HFFc6 (cell line): ENCODE measurements at regions not wholly inside any gene's neighbourhood (a gene's known extent, or its start where the extent isn't known, plus 50 kb on each side); places are given as distances from the start of the nearest gene placed in this dataset.

ENCODE experiments used
- DNase-seq: peaks from one replicate; pipeline ENCODE4 v3.0.0-alpha.2; 2018
- H3K27ac Mint-ChIP-seq: 2 replicates; pipeline ENCODE4 v1.8.0; 2020; ENCODE audit warnings: mild to moderate bottlenecking, mixed read lengths
- H3K27me3 Mint-ChIP-seq: 2 replicates; pipeline ENCODE4 v1.8.0; 2021; ENCODE audit warnings: mild to moderate bottlenecking, moderate library complexity, mixed read lengths; ENCODE audit not compliant: insufficient read depth
- H3K36me3 Mint-ChIP-seq: 2 replicates; pipeline ENCODE4 v1.8.0; 2021; ENCODE audit warnings: low read depth, mixed read lengths
- H3K4me1 Mint-ChIP-seq: 2 replicates; pipeline ENCODE4 v1.8.0; 2020; ENCODE audit warnings: low read depth, mixed read lengths
- H3K4me3 Mint-ChIP-seq: 2 replicates; pipeline ENCODE4 v1.8.0; 2020; ENCODE audit warnings: mild to moderate bottlenecking, moderate library complexity, mixed read lengths
- H3K9me3 Mint-ChIP-seq: 2 replicates; pipeline ENCODE4 v1.8.0; 2020; ENCODE audit warnings: mild to moderate bottlenecking, mixed read lengths
- TF ChIP-seq, protein P1 (sequence below): fragments of 200-600 bp; sonication (generic); IDR thresholded peaks from 2 replicates; pipeline ENCODE4 v1.5.0; 2021; ENCODE audit warnings: antibody characterized with exemption, mild to moderate bottlenecking

DNA sequence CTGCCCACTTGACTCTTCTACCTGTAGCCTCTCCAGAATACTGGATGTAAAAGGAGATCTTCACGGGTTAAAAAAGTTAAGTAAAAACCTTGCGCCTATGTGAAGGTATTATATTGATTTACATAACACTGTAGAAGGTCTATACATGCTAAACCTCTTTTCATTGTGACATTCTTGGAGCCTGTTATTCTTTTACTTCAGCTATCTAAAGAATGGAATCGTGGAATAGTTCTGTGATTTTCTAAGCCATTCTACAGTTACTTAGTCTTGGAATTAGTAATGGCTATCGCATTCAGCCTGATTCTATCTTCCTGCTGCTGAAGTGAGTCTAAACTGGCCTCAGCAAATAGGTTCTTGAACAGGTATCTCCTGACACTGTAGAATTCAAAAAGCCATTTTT, 430.0 kb upstream of the DPH6 start:
- Mint-ChIP-seq H3K9me3 (no peaks in the 10 kb centered on the region), H3K4me3 (no peak overlapping the region), H3K36me3 (no peaks in the 10 kb centered on the region), H3K27me3 (peaks cover 7% of the 10 kb centered on the region), H3K4me1 (peaks cover 6% of the 10 kb centered on the region; the same call in 1 of the 2 replicates), H3K27ac (no peak overlapping the region)
- no peak for DNase-seq
- TF ChIP-seq, protein P1, sequence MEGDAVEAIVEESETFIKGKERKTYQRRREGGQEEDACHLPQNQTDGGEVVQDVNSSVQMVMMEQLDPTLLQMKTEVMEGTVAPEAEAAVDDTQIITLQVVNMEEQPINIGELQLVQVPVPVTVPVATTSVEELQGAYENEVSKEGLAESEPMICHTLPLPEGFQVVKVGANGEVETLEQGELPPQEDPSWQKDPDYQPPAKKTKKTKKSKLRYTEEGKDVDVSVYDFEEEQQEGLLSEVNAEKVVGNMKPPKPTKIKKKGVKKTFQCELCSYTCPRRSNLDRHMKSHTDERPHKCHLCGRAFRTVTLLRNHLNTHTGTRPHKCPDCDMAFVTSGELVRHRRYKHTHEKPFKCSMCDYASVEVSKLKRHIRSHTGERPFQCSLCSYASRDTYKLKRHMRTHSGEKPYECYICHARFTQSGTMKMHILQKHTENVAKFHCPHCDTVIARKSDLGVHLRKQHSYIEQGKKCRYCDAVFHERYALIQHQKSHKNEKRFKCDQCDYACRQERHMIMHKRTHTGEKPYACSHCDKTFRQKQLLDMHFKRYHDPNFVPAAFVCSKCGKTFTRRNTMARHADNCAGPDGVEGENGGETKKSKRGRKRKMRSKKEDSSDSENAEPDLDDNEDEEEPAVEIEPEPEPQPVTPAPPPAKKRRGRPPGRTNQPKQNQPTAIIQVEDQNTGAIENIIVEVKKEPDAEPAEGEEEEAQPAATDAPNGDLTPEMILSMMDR, result no peak

DNA sequence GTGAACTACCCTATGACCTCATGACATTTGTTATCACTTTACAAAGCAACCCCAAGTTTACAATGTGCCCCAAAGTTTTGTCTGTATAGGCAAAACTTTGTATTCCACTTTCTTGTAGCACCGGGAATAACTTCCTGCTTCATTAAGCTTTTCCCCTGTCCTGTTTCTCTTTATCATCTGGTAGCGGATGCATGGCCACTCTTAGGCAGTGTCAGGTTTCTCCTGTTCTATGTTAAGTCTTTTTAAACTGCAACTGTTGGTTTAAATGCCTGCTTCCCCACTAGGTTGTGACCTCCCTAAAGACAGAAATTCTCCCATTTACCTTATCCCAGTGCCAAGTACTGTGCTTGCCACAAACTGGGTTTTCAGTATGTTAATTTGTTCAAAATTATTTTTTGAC, 433.6 kb upstream of the DPH6 start:
- no peaks in the 10 kb centered on the region for H3K36me3 Mint-ChIP-seq
- H3K27me3 Mint-ChIP-seq, result peaks cover 5% of the 10 kb centered on the region
- no peak for DNase-seq
- H3K27ac Mint-ChIP-seq, result no peak overlapping the region
- H3K9me3 Mint-ChIP-seq, result no peaks in the 10 kb centered on the region
- H3K4me1 Mint-ChIP-seq, result peaks cover 6% of the 10 kb centered on the region; the same call in 1 of the 2 replicates
- TF ChIP-seq, protein P1, result no peak
- H3K4me3 Mint-ChIP-seq, result no peak overlapping the region

DNA sequence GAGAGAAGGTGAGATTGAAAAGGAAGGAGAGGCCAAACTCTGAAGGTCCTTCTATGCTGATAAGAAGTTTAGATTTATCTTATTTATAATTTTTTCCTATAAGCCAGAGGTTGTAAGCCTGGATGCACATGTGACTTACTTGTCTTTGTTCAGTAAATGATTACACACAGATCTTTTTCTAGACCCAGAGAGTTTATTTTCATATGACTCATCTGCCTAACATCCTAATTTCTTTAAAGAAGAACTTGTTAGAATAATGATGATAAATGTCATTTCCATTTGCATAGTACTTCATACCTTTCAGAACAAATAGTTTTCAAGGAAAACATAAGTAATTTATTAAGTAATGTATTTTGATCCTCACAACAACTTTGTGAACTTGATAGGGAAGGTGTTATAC, 434.8 kb upstream of the DPH6 start:
- H3K36me3 Mint-ChIP-seq, result no peaks in the 10 kb centered on the region

DNA sequence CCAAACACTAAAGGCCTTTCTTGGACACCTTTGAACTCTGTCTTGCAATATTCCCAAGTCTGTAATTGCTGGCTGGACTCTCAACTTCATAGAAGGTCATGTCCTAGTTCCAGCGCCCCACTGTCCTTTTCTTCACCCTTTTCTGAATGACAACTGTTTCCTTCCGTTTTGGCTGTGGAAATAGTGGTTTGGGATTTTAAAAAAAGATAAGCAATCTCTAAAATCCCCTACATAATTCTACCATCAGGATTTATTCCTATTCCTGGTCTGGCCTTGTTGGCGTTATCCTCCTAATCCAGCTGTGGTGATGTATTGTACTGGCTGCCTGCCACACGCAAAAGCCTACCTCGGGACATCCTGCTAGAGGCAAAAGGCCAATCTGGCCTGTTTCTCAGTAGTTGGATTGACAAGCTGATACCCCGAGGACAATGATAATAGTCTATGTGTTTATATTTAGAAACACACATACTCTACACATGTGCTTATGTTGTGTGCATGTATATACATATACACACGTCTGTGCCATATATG, 440.3 kb upstream of the DPH6 start:
- Mint-ChIP-seq H3K9me3 (no peaks in the 10 kb centered on the region), H3K27me3 (no peaks in the 10 kb centered on the region; the same call in 1 of the 2 replicates)
- no peak for DNase-seq

More for the DNA sequence above, 434.8 kb upstream of the DPH6 start:
- Mint-ChIP-seq H3K9me3 (no peaks in the 10 kb centered on the region), H3K27ac (no peak overlapping the region), H3K27me3 (peaks cover 5% of the 10 kb centered on the region), H3K4me3 (no peak overlapping the region), H3K4me1 (peaks cover 6% of the 10 kb centered on the region; the same call in 1 of the 2 replicates)
- DNase-seq, result peak; percentile 30
- TF ChIP-seq, protein P1, result no peak

DNA sequence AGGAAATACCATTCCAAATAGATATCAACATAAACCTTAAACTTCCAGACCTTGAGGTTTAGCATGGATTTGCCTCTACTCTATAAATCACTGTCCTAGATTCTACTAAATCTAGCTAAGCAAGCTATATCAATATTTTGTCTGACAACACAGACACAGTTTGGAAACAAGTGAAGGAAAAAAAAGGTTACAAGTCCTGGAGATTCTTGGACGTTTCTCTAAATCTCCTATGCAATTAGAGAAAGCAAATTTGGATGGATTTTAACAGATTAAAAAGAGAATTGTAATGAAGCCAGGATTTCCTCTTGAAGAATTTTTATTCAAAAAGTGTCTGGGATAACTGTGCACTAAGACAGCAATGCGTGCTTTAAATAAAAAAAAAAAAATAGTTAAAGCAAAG, 441.1 kb upstream of the DPH6 start:
- TF ChIP-seq, protein P1, result no peak
- Mint-ChIP-seq H3K36me3 (no peaks in the 10 kb centered on the region), H3K9me3 (no peaks in the 10 kb centered on the region), H3K27me3 (no peaks in the 10 kb centered on the region; the same call in 1 of the 2 replicates), H3K27ac (no peak overlapping the region), H3K4me3 (no peak overlapping the region), H3K4me1 (no peaks in the 10 kb centered on the region)
- no peak for DNase-seq

More for the DNA sequence above, 440.3 kb upstream of the DPH6 start:
- no peaks in the 10 kb centered on the region for H3K4me1 Mint-ChIP-seq
- TF ChIP-seq, protein P1, result no peak
- H3K27ac Mint-ChIP-seq, result no peak overlapping the region
- no peaks in the 10 kb centered on the region for H3K36me3 Mint-ChIP-seq
- no peak overlapping the region for H3K4me3 Mint-ChIP-seq
